Retina (tissue), 1 donor: ENCODE measurements at regions not wholly inside any gene's neighbourhood (a gene's known extent, or its start where the extent isn't known, plus 50 kb on each side); places are given as distances from the start of the nearest gene placed in this dataset.

Experiments used
- DNase-seq: peaks from one replicate; pipeline ENCODE4 v3.0.0-alpha.2; 2016

- DNase-seq, result no peak
Measured at GRCh38 chrX:122434942-122435341, 749.1 kb upstream of the GRIA3 start.

- no peak for DNase-seq
Measured at GRCh38 chrX:122439831-122440230, 744.2 kb upstream of the GRIA3 start.

- no peak for DNase-seq
Measured at GRCh38 chrX:122440832-122441231, 743.2 kb upstream of the GRIA3 start.

- DNase-seq, result no peak
Measured at GRCh38 chrX:122441451-122441850, 742.6 kb upstream of the GRIA3 start.

GRCh38 chrX:122445466-122445865 lies 738.6 kb upstream of the GRIA3 start:
- DNase-seq, result no peak

- no peak for DNase-seq
Measured at GRCh38 chrX:122464341-122464740, 719.7 kb upstream of the GRIA3 start.

- no peak for DNase-seq
Measured at GRCh38 chrX:122475306-122475705, 708.8 kb upstream of the GRIA3 start.

GRCh38 chrX:122500556-122500955 lies 683.5 kb upstream of the GRIA3 start:
- DNase-seq, result no peak

GRCh38 chrX:122501652-122502051 lies 682.4 kb upstream of the GRIA3 start:
- DNase-seq, result no peak

GRCh38 chrX:122504026-122504425 lies 680.1 kb upstream of the GRIA3 start:
- no peak for DNase-seq

GRCh38 chrX:122512561-122513072 lies 671.5 kb upstream of the GRIA3 start:
- DNase-seq, result no peak

GRCh38 chrX:122517786-122518185 lies 666.3 kb upstream of the GRIA3 start:
- no peak for DNase-seq

GRCh38 chrX:122545778-122546177 lies 638.3 kb upstream of the GRIA3 start:
- DNase-seq, result no peak

GRCh38 chrX:122546269-122546668 lies 637.8 kb upstream of the GRIA3 start:
- DNase-seq, result no peak

GRCh38 chrX:122552286-122552800 lies 631.7 kb upstream of the GRIA3 start:
- no peak for DNase-seq

GRCh38 chrX:122555925-122556324 lies 628.2 kb upstream of the GRIA3 start:
- no peak for DNase-seq

GRCh38 chrX:122565952-122566351 lies 618.1 kb upstream of the GRIA3 start:
- DNase-seq, result no peak

GRCh38 chrX:122566401-122566800 lies 617.7 kb upstream of the GRIA3 start:
- no peak for DNase-seq

- no peak for DNase-seq
Measured at GRCh38 chrX:122567911-122568310, 616.2 kb upstream of the GRIA3 start.

- DNase-seq, result no peak
Measured at GRCh38 chrX:122572461-122572860, 611.6 kb upstream of the GRIA3 start.

- no peak for DNase-seq
Measured at GRCh38 chrX:122579036-122579435, 605.0 kb upstream of the GRIA3 start.

GRCh38 chrX:122579526-122579925 lies 604.6 kb upstream of the GRIA3 start:
- DNase-seq, result no peak

GRCh38 chrX:122582280-122582974 lies 601.7 kb upstream of the GRIA3 start:
- no peak for DNase-seq

GRCh38 chrX:122582975-122583305 lies 601.1 kb upstream of the GRIA3 start:
- no peak for DNase-seq

- no peak for DNase-seq
Measured at GRCh38 chrX:122583551-122583950, 600.5 kb upstream of the GRIA3 start.
